PFSK-1 (cell line): ENCODE measurements at regions not wholly inside any gene's neighbourhood (a gene's known extent, or its start where the extent isn't known, plus 50 kb on each side); places are given as distances from the start of the nearest gene placed in this dataset.

Experiments
- POLR2AphosphoS5 ChIP-seq: IDR thresholded peaks from 2 replicates; pipeline ENCODE4 v1.6.1; 2012; ENCODE audit warnings: low read depth, mild to moderate bottlenecking, control low read depth, low read length, moderate library complexity
- REST ChIP-seq, 2 experiments: IDR thresholded peaks; 2 replicates each; pipeline versions ENCODE4 v1.6.1 to v1.8.0; 2011 to 2012; ENCODE audit warnings: low read depth in 2 of 2, low read length in 2 of 2, control low read depth in 1 of 2, inconsistent platforms in 1 of 2, mild to moderate bottlenecking in 1 of 2, moderate library complexity in 1 of 2; ENCODE audit not compliant: insufficient read depth in 1 of 2
- SIN3A ChIP-seq: IDR thresholded peaks from 2 replicates; pipeline ENCODE4 v1.6.1; 2012; ENCODE audit warnings: mild to moderate bottlenecking, low read length, moderate library complexity, borderline replicate concordance; ENCODE audit not compliant: insufficient read depth
- TAF1 ChIP-seq: IDR thresholded peaks from 2 replicates; pipeline ENCODE4 v1.6.1; 2012; ENCODE audit warnings: low read length, control low read depth, borderline replicate concordance; ENCODE audit not compliant: insufficient read depth

GRCh38 chr10:52440612-52441285, 126.7 kb downstream of the DKK1 start:
- TF ChIP-seq POLR2AphosphoS5 = no peak
- TF ChIP-seq TAF1 = no peak
- no peak for TF ChIP-seq REST (IDR thresholded peaks at IDR 0.05; ENCODE audit: insufficient read depth in 1 of 2, low read depth in 2 of 2, low read length in 2 of 2)
- no peak for TF ChIP-seq SIN3A
